HCT116 (cell line): ENCODE measurements at regions not wholly inside any gene's neighbourhood (a gene's known extent, or its start where the extent isn't known, plus 50 kb on each side); places are given as distances from the start of the nearest gene placed in this dataset.

Source experiments
- CTCF ChIP-seq, 3 experiments: fragments of 200-600 bp in 1 of 3; sonication (generic) in 1 of 3; IDR thresholded peaks in 2 of 3; conservative IDR thresholded peaks in 1 of 3; 2 replicates each; pipeline ENCODE4 v1.5.1; 2012 to 2017; ENCODE audit warnings: low read depth in 2 of 3, low read length in 2 of 3, antibody characterized with exemption in 1 of 3, borderline replicate concordance in 1 of 3, control low read depth in 1 of 3, mild to moderate bottlenecking in 1 of 3, mixed read lengths in 1 of 3, mixed run types in 1 of 3, moderate library complexity in 1 of 3; ENCODE audit not compliant: insufficient read depth in 1 of 3
- EZH2 ChIP-seq: fragments of 200-600 bp; sonication (generic); IDR thresholded peaks from 2 replicates; pipeline ENCODE4 v1.6.1; 2017; ENCODE audit warnings: antibody characterized with exemption, mixed run types
- POLR2A ChIP-seq: IDR thresholded peaks from 2 replicates; pipeline ENCODE4 v1.7.0; 2011; ENCODE audit warnings: borderline replicate concordance; ENCODE audit not compliant: insufficient read depth, insufficient read length; ENCODE audit errors: extremely low read depth
- SIN3A ChIP-seq: IDR thresholded peaks from 2 replicates; pipeline ENCODE4 v1.6.1; 2012; ENCODE audit warnings: low read depth
- ZNF274 ChIP-seq: fragments of 200-500 bp; sonication (Bioruptor generic); IDR thresholded peaks from 2 replicates; pipeline ENCODE4 v1.6.1; 2014; ENCODE audit warnings: mild to moderate bottlenecking, low read depth, low read length, inconsistent platforms

GRCh38 chr1:229129301-229130027 is 141.4 kb upstream of the RAB4A start:
- TF ChIP-seq POLR2A, result no peak
- TF ChIP-seq EZH2, result no peak
- TF ChIP-seq ZNF274, result no peak
- TF ChIP-seq CTCF (IDR thresholded peaks at IDR 0.05 in 2 of 3, conservative IDR thresholded peaks at IDR 0.05 in 1 of 3; ENCODE audit: borderline replicate concordance in 1 of 3, insufficient read depth in 1 of 3, low read depth in 2 of 3, low read length in 2 of 3), result no peak
- TF ChIP-seq SIN3A, result no peak
